ENCODE measurements at regions not wholly inside any gene's neighbourhood (a gene's known extent, or its start where the extent isn't known, plus 50 kb on each side); places are given as distances from the start of the nearest gene placed in this dataset.

- no peaks in the 10 kb centered on the region for H3K9me3 ChIP-seq (ENCODE audit: insufficient read depth, low read depth, low read length)
- no peak overlapping the region for H2AK5ac ChIP-seq (ENCODE audit: low read length)
- no peak overlapping the region for H3K18ac ChIP-seq (ENCODE audit: low read length)
- H4K12ac ChIP-seq (ENCODE audit: low read depth, low read length), result no peak overlapping the region
- H3K27me3 ChIP-seq (ENCODE audit: insufficient read depth, low read length), result no peaks in the 10 kb centered on the region
- H3K36me3 ChIP-seq (ENCODE audit: control insufficient read depth in 1 of 2, insufficient read depth in 2 of 2, low read length in 2 of 2), result no peaks in the 10 kb centered on the region
- H3K27ac ChIP-seq (ENCODE audit: low read depth, low read length), result no peak overlapping the region
- no peaks in the 10 kb centered on the region for H3K79me2 ChIP-seq (ENCODE audit: control insufficient read depth, insufficient read depth, low read length, poor library complexity)
- H3K4me1 ChIP-seq (ENCODE audit: control insufficient read depth in 1 of 2, insufficient read depth in 2 of 2, low read length in 2 of 2), result no peaks in the 10 kb centered on the region
- no peak overlapping the region for H3K9ac ChIP-seq (ENCODE audit: low read length)
- H3K4me3 ChIP-seq (ENCODE audit: low read depth, low read length), result no peak overlapping the region
- H2BK5ac ChIP-seq (ENCODE audit: low read depth, low read length, poor library complexity), result no peak overlapping the region
- H2BK120ac ChIP-seq (ENCODE audit: insufficient read depth, low read length, poor library complexity), result no peak overlapping the region
- H2BK12ac ChIP-seq (ENCODE audit: low read length), result no peak overlapping the region
- no peak overlapping the region for H2AFZ ChIP-seq (ENCODE audit: insufficient read depth, low read length, poor library complexity)
- DNase-seq, result no peak
- H4K91ac ChIP-seq (ENCODE audit: low read depth, low read length), result no peak overlapping the region
- no peak overlapping the region for H3K4ac ChIP-seq (ENCODE audit: low read depth, low read length)
- H3K14ac ChIP-seq (ENCODE audit: low read length), result no peak overlapping the region
- no peak overlapping the region for H3K23ac ChIP-seq (ENCODE audit: low read length)
- no peak overlapping the region for H3K4me2 ChIP-seq (ENCODE audit: low read length)
- H4K8ac ChIP-seq (ENCODE audit: low read depth, low read length), result no peak overlapping the region
- H3K79me1 ChIP-seq (ENCODE audit: low read length), result no peaks in the 10 kb centered on the region
- WGBS (ENCODE audit: extremely low coverage, insufficient coverage, insufficient read length), result no CpG with 5 or more reads among the region's 2 CpGs
Observed at GRCh38 chrX:36626898-36627297, 381.3 kb upstream of the FAM47C start.

GRCh38 chrX:36640232-36640631 is 367.9 kb upstream of the FAM47C start:
- Histone ChIP-seq H3K79me2 (ENCODE audit: control insufficient read depth, insufficient read depth, low read length, poor library complexity) (no peaks in the 10 kb centered on the region), H2BK5ac (ENCODE audit: low read depth, low read length, poor library complexity) (no peak overlapping the region), H3K9ac (ENCODE audit: low read length) (no peak overlapping the region), H2BK12ac (ENCODE audit: low read length) (no peak overlapping the region), H3K23ac (ENCODE audit: low read length) (no peak overlapping the region), H2AFZ (ENCODE audit: insufficient read depth, low read length, poor library complexity) (no peak overlapping the region), H3K4me2 (ENCODE audit: low read length) (no peak overlapping the region), H4K12ac (ENCODE audit: low read depth, low read length) (no peak overlapping the region), H3K14ac (ENCODE audit: low read length) (no peak overlapping the region), H3K4me1 (ENCODE audit: control insufficient read depth in 1 of 2, insufficient read depth in 2 of 2, low read length in 2 of 2) (no peaks in the 10 kb centered on the region), H3K27me3 (ENCODE audit: insufficient read depth, low read length) (no peaks in the 10 kb centered on the region), H3K79me1 (ENCODE audit: low read length) (no peaks in the 10 kb centered on the region), H3K36me3 (ENCODE audit: control insufficient read depth in 1 of 2, insufficient read depth in 2 of 2, low read length in 2 of 2) (no peaks in the 10 kb centered on the region), H2BK120ac (ENCODE audit: insufficient read depth, low read length, poor library complexity) (no peak overlapping the region), H4K91ac (ENCODE audit: low read depth, low read length) (no peak overlapping the region), H3K18ac (ENCODE audit: low read length) (no peak overlapping the region), H3K9me3 (ENCODE audit: insufficient read depth, low read depth, low read length) (no peaks in the 10 kb centered on the region), H3K4me3 (ENCODE audit: low read depth, low read length) (no peak overlapping the region), H2AK5ac (ENCODE audit: low read length) (no peak overlapping the region), H3K4ac (ENCODE audit: low read depth, low read length) (no peak overlapping the region), H4K8ac (ENCODE audit: low read depth, low read length) (no peak overlapping the region), H3K27ac (ENCODE audit: low read depth, low read length) (no peak overlapping the region)
- peak in 1 of 2 donors; percentile 3 for DNase-seq
- no CpG with 5 or more reads among the region's 4 CpGs for WGBS (ENCODE audit: extremely low coverage, insufficient coverage, insufficient read length)

- Histone ChIP-seq H3K9ac (ENCODE audit: low read length) (no peak overlapping the region), H4K8ac (ENCODE audit: low read depth, low read length) (no peak overlapping the region), H3K79me2 (ENCODE audit: control insufficient read depth, insufficient read depth, low read length, poor library complexity) (no peaks in the 10 kb centered on the region), H3K18ac (ENCODE audit: low read length) (no peak overlapping the region), H3K79me1 (ENCODE audit: low read length) (no peaks in the 10 kb centered on the region), H4K91ac (ENCODE audit: low read depth, low read length) (no peak overlapping the region), H3K4me1 (ENCODE audit: control insufficient read depth in 1 of 2, insufficient read depth in 2 of 2, low read length in 2 of 2) (no peaks in the 10 kb centered on the region), H3K23ac (ENCODE audit: low read length) (no peak overlapping the region), H3K4me2 (ENCODE audit: low read length) (no peak overlapping the region), H4K12ac (ENCODE audit: low read depth, low read length) (no peak overlapping the region), H2BK120ac (ENCODE audit: insufficient read depth, low read length, poor library complexity) (no peak overlapping the region), H3K4me3 (ENCODE audit: low read depth, low read length) (no peak overlapping the region), H2BK12ac (ENCODE audit: low read length) (no peak overlapping the region), H2AK5ac (ENCODE audit: low read length) (no peak overlapping the region), H3K27ac (ENCODE audit: low read depth, low read length) (no peak overlapping the region), H2BK5ac (ENCODE audit: low read depth, low read length, poor library complexity) (no peak overlapping the region), H2AFZ (ENCODE audit: insufficient read depth, low read length, poor library complexity) (no peak overlapping the region), H3K27me3 (ENCODE audit: insufficient read depth, low read length) (no peaks in the 10 kb centered on the region), H3K4ac (ENCODE audit: low read depth, low read length) (no peak overlapping the region), H3K9me3 (ENCODE audit: insufficient read depth, low read depth, low read length) (no peaks in the 10 kb centered on the region), H3K14ac (ENCODE audit: low read length) (no peak overlapping the region), H3K36me3 (ENCODE audit: control insufficient read depth in 1 of 2, insufficient read depth in 2 of 2, low read length in 2 of 2) (no peaks in the 10 kb centered on the region)
- no peak for DNase-seq
- WGBS (ENCODE audit: extremely low coverage, insufficient coverage, insufficient read length), result no CpG with 5 or more reads among the region's 3 CpGs
Observed at GRCh38 chrX:36642052-36642451, 366.1 kb upstream of the FAM47C start.

- H3K27ac ChIP-seq (ENCODE audit: low read depth, low read length), result no peak overlapping the region
- H3K9ac ChIP-seq (ENCODE audit: low read length), result no peak overlapping the region
- H4K91ac ChIP-seq (ENCODE audit: low read depth, low read length), result no peak overlapping the region
- H3K9me3 ChIP-seq (ENCODE audit: insufficient read depth, low read depth, low read length), result no peaks in the 10 kb centered on the region
- H3K36me3 ChIP-seq (ENCODE audit: control insufficient read depth in 1 of 2, insufficient read depth in 2 of 2, low read length in 2 of 2), result no peaks in the 10 kb centered on the region
- H2BK120ac ChIP-seq (ENCODE audit: insufficient read depth, low read length, poor library complexity), result no peak overlapping the region
- H3K79me1 ChIP-seq (ENCODE audit: low read length), result no peaks in the 10 kb centered on the region
- no peak overlapping the region for H3K14ac ChIP-seq (ENCODE audit: low read length)
- H4K12ac ChIP-seq (ENCODE audit: low read depth, low read length), result no peak overlapping the region
- no peak overlapping the region for H2AK5ac ChIP-seq (ENCODE audit: low read length)
- no peak overlapping the region for H3K18ac ChIP-seq (ENCODE audit: low read length)
- H3K4me1 ChIP-seq (ENCODE audit: control insufficient read depth in 1 of 2, insufficient read depth in 2 of 2, low read length in 2 of 2), result no peaks in the 10 kb centered on the region
- H3K27me3 ChIP-seq (ENCODE audit: insufficient read depth, low read length), result no peaks in the 10 kb centered on the region
- no CpG with 5 or more reads among the region's 3 CpGs for WGBS (ENCODE audit: extremely low coverage, insufficient coverage, insufficient read length)
- no peak overlapping the region for H2AFZ ChIP-seq (ENCODE audit: insufficient read depth, low read length, poor library complexity)
- H2BK12ac ChIP-seq (ENCODE audit: low read length), result no peak overlapping the region
- H3K4ac ChIP-seq (ENCODE audit: low read depth, low read length), result no peak overlapping the region
- no peak overlapping the region for H4K8ac ChIP-seq (ENCODE audit: low read depth, low read length)
- H3K4me2 ChIP-seq (ENCODE audit: low read length), result no peak overlapping the region
- H3K4me3 ChIP-seq (ENCODE audit: low read depth, low read length), result no peak overlapping the region
- H3K79me2 ChIP-seq (ENCODE audit: control insufficient read depth, insufficient read depth, low read length, poor library complexity), result no peaks in the 10 kb centered on the region
- H3K23ac ChIP-seq (ENCODE audit: low read length), result no peak overlapping the region
- DNase-seq, result no peak
- H2BK5ac ChIP-seq (ENCODE audit: low read depth, low read length, poor library complexity), result no peak overlapping the region
Observed at GRCh38 chrX:36650622-36651021, 357.5 kb upstream of the FAM47C start.

Measured in trophoblast cell (in vitro differentiated cells and primary cell).